ENCODE measurements at regions not wholly inside any gene's neighbourhood (a gene's known extent, or its start where the extent isn't known, plus 50 kb on each side); places are given as distances from the start of the nearest gene placed in this dataset.

Small RNAs in the stretch of these regions (small RNA-seq; reads per million reads assigned to genes)
- 0 reads per million in 2 experiments for gene AC104465.1
